ENCODE measurements at regions not wholly inside any gene's neighbourhood (a gene's known extent, or its start where the extent isn't known, plus 50 kb on each side); places are given as distances from the start of the nearest gene placed in this dataset.
A peak's percentile ranks its signal among the peaks of the same experiment; 100 is the strongest.
"Not testable (repeated sequence)": the region's sequence is repeated elsewhere in the genome, so short reads cannot be mapped to it uniquely, and the experiment has no call there.

GRCh38 chr2:215796140-215796855, 217.1 kb downstream of the MREG start:
- peak; percentile 75 for DNase-seq (ENCODE audit: low read depth in 2 of 2)

GRCh38 chr2:215794829-215795546, 218.4 kb downstream of the MREG start:
- no peak for DNase-seq (ENCODE audit: low read depth in 2 of 2)

- peak; percentile 82 to 84 for DNase-seq (ENCODE audit: low read depth in 2 of 2)
These were observed 219.4 kb downstream of the MREG start for GRCh38 chr2:215793747-215794595.

GRCh38 chr2:215791481-215791937, 221.8 kb downstream of the MREG start:
- no peak for DNase-seq (ENCODE audit: low read depth in 2 of 2)

- DNase-seq (ENCODE audit: low read depth in 2 of 2): no peak
These were observed 222.6 kb downstream of the MREG start for GRCh38 chr2:215790523-215791421.

- no peak for DNase-seq (ENCODE audit: low read depth in 2 of 2)
These were observed 225.7 kb downstream of the MREG start for GRCh38 chr2:215787565-215788178.

- DNase-seq (ENCODE audit: low read depth in 2 of 2): no peak
These were observed 226.3 kb downstream of the MREG start for GRCh38 chr2:215787025-215787424.

GRCh38 chr2:215784371-215784783, 229.0 kb downstream of the MREG start:
- peak; percentile 90 to 91 for DNase-seq (ENCODE audit: low read depth in 2 of 2)

GRCh38 chr2:215783640-215784039, 229.7 kb downstream of the MREG start:
- not testable (repeated sequence) for DNase-seq (ENCODE audit: low read depth in 2 of 2)

GRCh38 chr2:215782965-215783364, 230.4 kb downstream of the MREG start:
- DNase-seq (ENCODE audit: low read depth in 2 of 2): no peak

- no peak for DNase-seq (ENCODE audit: low read depth in 2 of 2)
These were observed 231.1 kb downstream of the MREG start for GRCh38 chr2:215782295-215782694.

- DNase-seq (ENCODE audit: low read depth in 2 of 2): no peak
These were observed 232.3 kb downstream of the MREG start for GRCh38 chr2:215780907-215781685.

GRCh38 chr2:215780313-215780712, 233.0 kb downstream of the MREG start:
- DNase-seq (ENCODE audit: low read depth in 2 of 2): no peak

- no peak for DNase-seq (ENCODE audit: low read depth in 2 of 2)
These were observed 233.4 kb downstream of the MREG start for GRCh38 chr2:215779912-215780311.

- DNase-seq (ENCODE audit: low read depth in 2 of 2): no peak
These were observed 235.8 kb downstream of the MREG start for GRCh38 chr2:215777465-215778044.

GRCh38 chr2:215775106-215775505, 238.2 kb downstream of the MREG start:
- DNase-seq (ENCODE audit: low read depth in 2 of 2): no peak

GRCh38 chr2:215773728-215774127, 239.6 kb downstream of the MREG start:
- no peak for DNase-seq (ENCODE audit: low read depth in 2 of 2)

- DNase-seq (ENCODE audit: low read depth in 2 of 2): no peak
These were observed 240.5 kb downstream of the MREG start for GRCh38 chr2:215772634-215773563.
